Gastroesophageal sphincter (tissue), 3 donors: ENCODE measurements at regions not wholly inside any gene's neighbourhood (a gene's known extent, or its start where the extent isn't known, plus 50 kb on each side); places are given as distances from the start of the nearest gene placed in this dataset.

Experiments used
- CTCF ChIP-seq, 4 experiments: fragments of 200-600 bp in 2 of 4; fragments of 450-650 bp in 2 of 4; sonication (generic) in 1 of 4; IDR thresholded peaks; one replicate each; pipeline ENCODE4 v1.5.1; 2017 to 2019; ENCODE audit warnings: antibody characterized with exemption in 4 of 4, mild to moderate bottlenecking in 2 of 4, moderate library complexity in 2 of 4
- EP300 ChIP-seq: sonication (generic); formaldehyde crosslinking; IDR thresholded peaks from one replicate; pipeline ENCODE4 v1.6.1; 2017; ENCODE audit warnings: antibody characterized with exemption, mild to moderate bottlenecking
- POLR2A ChIP-seq, 2 donors: fragments of 450-650 bp; IDR thresholded peaks; one replicate each; pipeline ENCODE4 v1.6.1; 2017; ENCODE audit warnings: antibody characterized with exemption in 2 of 2, mild to moderate bottlenecking in 2 of 2, moderate library complexity in 1 of 2
- POLR2AphosphoS5 ChIP-seq: sonication (generic); formaldehyde crosslinking; IDR thresholded peaks from one replicate; pipeline ENCODE4 v1.6.1; 2017; ENCODE audit warnings: antibody characterized with exemption

GRCh38 chr5:105968981-105969380 is 1701.8 kb downstream of the EFNA5 start:
- TF ChIP-seq CTCF (IDR thresholded peaks at IDR 0.05) (no peak), EP300 (no peak), POLR2A (IDR thresholded peaks at IDR 0.05) (no peak), POLR2AphosphoS5 (no peak)
